Endothelial cell of umbilical vein (primary cell): ENCODE measurements at regions not wholly inside any gene's neighbourhood (a gene's known extent, or its start where the extent isn't known, plus 50 kb on each side); places are given as distances from the start of the nearest gene placed in this dataset.

ENCODE experiments used
- BruUV-seq: library from RNA; stranded (reverse); fragments of 400-500 nt; replicated peaks from 2 replicates; lab custom pipeline; 2021; lab: Mats Ljungman, UMichigan
- CTCF ChIA-PET: fragments of 300-600, 350-600 bp; sonication (Branson Sonifier 250); formaldehyde crosslinking; loops from one replicate; lab custom pipeline; 2021; ENCODE audit warnings: antibody characterized with exemption, inconsistent platforms; lab: Charles Lee
- POLR2A ChIA-PET: fragments of 300-600, 350-600 bp; sonication (Branson Sonifier 250); formaldehyde crosslinking; loops from one replicate; lab custom pipeline; 2021; ENCODE audit warnings: antibody characterized with exemption, inconsistent platforms; lab: Charles Lee
- DNase-seq: peaks from one replicate; pipeline ENCODE4 v3.0.0-alpha.2; 2011; ENCODE audit warnings: low read depth, low spot score
- FAIRE-seq: peaks from 2 replicates; lab custom pipeline; 2011; peaks lifted over from hg19 to GRCh38; lab: Jason Lieb, UNC
- H2AFZ ChIP-seq: 2 replicates; pipeline ENCODE4 v1.6.0; 2012; ENCODE audit warnings: low read depth, low read length, control low read depth, inconsistent platforms
- H3K27ac ChIP-seq: 2 replicates; pipeline ENCODE4 v1.5.1; 2011; ENCODE audit warnings: low read depth, mild to moderate bottlenecking, control low read depth, low read length, moderate library complexity; ENCODE audit not compliant: insufficient read depth
- H3K27me3 ChIP-seq, 2 experiments: 2 replicates each; pipeline versions ENCODE4 v1.6.0 to v1.6.1; 2011; ENCODE audit warnings: low read length in 2 of 2, mixed read lengths in 1 of 2; ENCODE audit not compliant: control insufficient read depth in 2 of 2, insufficient read depth in 2 of 2
- H3K36me3 ChIP-seq, 2 experiments: 2 replicates in 1 of 2; 3 replicates in 1 of 2; pipeline ENCODE4 v1.5.1; 2011; ENCODE audit warnings: low read length in 2 of 2, mild to moderate bottlenecking in 1 of 2, moderate library complexity in 1 of 2; ENCODE audit not compliant: control insufficient read depth in 2 of 2, insufficient read depth in 2 of 2; ENCODE audit errors: extremely low read depth in 1 of 2
- H3K4me1 ChIP-seq: 3 replicates; pipeline ENCODE4 v1.5.1; 2011; ENCODE audit warnings: mild to moderate bottlenecking, low read length; ENCODE audit not compliant: control insufficient read depth, insufficient read depth; ENCODE audit errors: extremely low read depth
- H3K4me2 ChIP-seq: 2 replicates; pipeline ENCODE4 v1.6.1; 2011; ENCODE audit warnings: low read length, control low read depth, mixed read lengths; ENCODE audit not compliant: insufficient read depth
- H3K4me3 ChIP-seq, 3 experiments: fragments of 200-600 bp in 1 of 3; sonication (generic), shearing (Covaris generic) in 1 of 3; replicated peaks in 1 of 3; 2 replicates each; pipeline ENCODE4 v1.5.1; 2011 to 2016; ENCODE audit warnings: control low read depth in 3 of 3, low read length in 3 of 3, mild to moderate bottlenecking in 2 of 3, inconsistent platforms in 1 of 3, low read depth in 1 of 3, moderate library complexity in 1 of 3; ENCODE audit not compliant: insufficient read depth in 1 of 3
- H3K79me2 ChIP-seq: 2 replicates; pipeline ENCODE4 v1.6.0; 2012; ENCODE audit warnings: low read length, inconsistent platforms; ENCODE audit not compliant: control insufficient read depth, insufficient read depth
- H3K9ac ChIP-seq: replicated peaks from 2 replicates; pipeline ENCODE3; 2011; ENCODE audit warnings: low read length, control low read depth; ENCODE audit not compliant: insufficient read depth; ENCODE audit errors: extremely low read depth
- H3K9me1 ChIP-seq: replicated peaks from 3 replicates; pipeline ENCODE4 v1.6.0; 2011; ENCODE audit warnings: mild to moderate bottlenecking, low read length; ENCODE audit not compliant: control insufficient read depth, insufficient read depth; ENCODE audit errors: extremely low read depth
- H3K9me3 ChIP-seq: replicated peaks from 2 replicates; pipeline ENCODE4 v1.5.1; 2012; ENCODE audit warnings: low read length, inconsistent platforms; ENCODE audit not compliant: control insufficient read depth, insufficient read depth
- H4K20me1 ChIP-seq: replicated peaks from 2 replicates; pipeline ENCODE3; 2011; ENCODE audit warnings: mild to moderate bottlenecking, low read length; ENCODE audit not compliant: control insufficient read depth, insufficient read depth; ENCODE audit errors: extremely low read depth
- EZH2 ChIP-seq: IDR thresholded peaks from 2 replicates; pipeline ENCODE4 v1.6.1; 2012; ENCODE audit warnings: borderline replicate concordance, low read depth, mild to moderate bottlenecking, moderate library complexity, low read length, inconsistent platforms; ENCODE audit not compliant: severe bottlenecking
- FOS ChIP-seq: IDR thresholded peaks from 2 replicates; pipeline ENCODE4 v1.6.1; 2011; ENCODE audit warnings: mild to moderate bottlenecking, low read length, moderate library complexity, borderline replicate concordance; ENCODE audit not compliant: insufficient read depth
- GATA2 ChIP-seq: IDR thresholded peaks from 2 replicates; pipeline ENCODE4 v1.7.0; 2011; ENCODE audit warnings: low read depth, mild to moderate bottlenecking, moderate library complexity, mixed read lengths, low read length; ENCODE audit not compliant: insufficient read length, insufficient read depth
- JUN ChIP-seq: IDR thresholded peaks from 2 replicates; pipeline ENCODE4 v1.6.1; 2011; ENCODE audit warnings: borderline replicate concordance, low read depth; ENCODE audit not compliant: insufficient read length, insufficient read depth
- MYC ChIP-seq: IDR thresholded peaks from one replicate; pipeline ENCODE4 v1.6.1; 2011; ENCODE audit warnings: mild to moderate bottlenecking, low read depth, low read length
- POLR2A ChIP-seq: IDR thresholded peaks from 2 replicates; pipeline ENCODE4 v1.6.1; 2012; ENCODE audit warnings: low read depth, mild to moderate bottlenecking, control low read depth, low read length
- POLR2AphosphoS5 ChIP-seq: IDR thresholded peaks from 2 replicates; pipeline ENCODE4 v1.6.1; 2012; ENCODE audit warnings: low read depth, mild to moderate bottlenecking, control low read depth, low read length, moderate library complexity; ENCODE audit not compliant: insufficient read depth
- dilution Hi-C: fragments of 300-500 bp; cut with MboI; formaldehyde crosslinking; loops from one replicate; pipeline ENCODE4 v1.15.0; 2019; ENCODE audit warnings: low sequenced_read_pairs; ENCODE audit not compliant: extremely low pct_ligation_motif_present
- intact Hi-C: fragments of 100-400 bp; cut with micrococcal nuclease; formaldehyde crosslinking; loops from one replicate; pipeline ENCODE4 v1.10.0; 2022
- TF ChIP-seq, protein P1 (sequence below), 2 donors: IDR thresholded peaks; 1 replicate in 1 of 2; 2 replicates in 1 of 2; pipeline ENCODE4 v1.5.1; 2011; ENCODE audit warnings: low read length in 2 of 2, mild to moderate bottlenecking in 2 of 2, moderate library complexity in 2 of 2, control low read depth in 1 of 2, inconsistent platforms in 1 of 2, low read depth in 1 of 2; ENCODE audit not compliant: insufficient read depth in 1 of 2; ENCODE audit errors: extremely low read depth in 1 of 2
- TF ChIP-seq, protein P2 (sequence below): IDR thresholded peaks from 2 replicates; pipeline ENCODE4 v1.6.1; 2011; ENCODE audit not compliant: insufficient read depth, insufficient read length

DNA sequence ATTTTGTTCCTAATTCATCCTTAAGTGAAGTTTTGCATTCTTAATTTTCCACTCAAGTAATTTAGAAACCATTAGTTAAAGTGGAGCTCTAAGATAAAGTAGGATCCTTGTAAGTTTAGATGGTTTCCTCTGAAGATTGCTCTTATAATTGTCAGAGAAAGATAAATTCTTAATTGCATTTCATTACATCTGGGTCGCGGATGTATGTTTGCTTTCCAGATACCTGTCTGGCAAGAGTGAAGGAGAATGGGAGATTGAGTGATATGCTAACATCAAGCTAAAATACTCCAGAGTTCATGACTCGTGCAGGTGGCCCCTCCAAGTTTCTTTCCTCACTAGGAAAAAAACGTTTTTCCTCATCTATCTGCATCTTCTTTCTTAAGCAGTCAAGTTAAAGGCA lies 361.8 kb downstream of the DOK5 start:
- Histone ChIP-seq H3K9ac (no peak overlapping the region), H3K9me3 (peaks cover 2% of the 10 kb centered on the region), H3K9me1 (no peaks in the 10 kb centered on the region), H4K20me1 (no peaks in the 10 kb centered on the region), H2AFZ (no peak overlapping the region), H3K36me3 (no peaks in the 10 kb centered on the region), H3K27me3 (no peaks in the 10 kb centered on the region), H3K4me2 (no peak overlapping the region), H3K4me3 (no peak overlapping the region), H3K79me2 (no peaks in the 10 kb centered on the region), H3K4me1 (no peaks in the 10 kb centered on the region), H3K27ac (no peak overlapping the region)
- no peak for DNase-seq
- ChIA-PET POLR2A (no interaction called here), CTCF (no interaction called here)
- BruUV-seq = no TSS peak
- TF ChIP-seq JUN (no peak), POLR2A (no peak), EZH2 (no peak)
- TF ChIP-seq, protein P1, sequence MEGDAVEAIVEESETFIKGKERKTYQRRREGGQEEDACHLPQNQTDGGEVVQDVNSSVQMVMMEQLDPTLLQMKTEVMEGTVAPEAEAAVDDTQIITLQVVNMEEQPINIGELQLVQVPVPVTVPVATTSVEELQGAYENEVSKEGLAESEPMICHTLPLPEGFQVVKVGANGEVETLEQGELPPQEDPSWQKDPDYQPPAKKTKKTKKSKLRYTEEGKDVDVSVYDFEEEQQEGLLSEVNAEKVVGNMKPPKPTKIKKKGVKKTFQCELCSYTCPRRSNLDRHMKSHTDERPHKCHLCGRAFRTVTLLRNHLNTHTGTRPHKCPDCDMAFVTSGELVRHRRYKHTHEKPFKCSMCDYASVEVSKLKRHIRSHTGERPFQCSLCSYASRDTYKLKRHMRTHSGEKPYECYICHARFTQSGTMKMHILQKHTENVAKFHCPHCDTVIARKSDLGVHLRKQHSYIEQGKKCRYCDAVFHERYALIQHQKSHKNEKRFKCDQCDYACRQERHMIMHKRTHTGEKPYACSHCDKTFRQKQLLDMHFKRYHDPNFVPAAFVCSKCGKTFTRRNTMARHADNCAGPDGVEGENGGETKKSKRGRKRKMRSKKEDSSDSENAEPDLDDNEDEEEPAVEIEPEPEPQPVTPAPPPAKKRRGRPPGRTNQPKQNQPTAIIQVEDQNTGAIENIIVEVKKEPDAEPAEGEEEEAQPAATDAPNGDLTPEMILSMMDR (IDR thresholded peaks at IDR 0.05; ENCODE audit: extremely low read depth in 1 of 2, insufficient read depth in 1 of 2, low read depth in 1 of 2, low read length in 2 of 2) = no peak
- FAIRE-seq = no peak
- dilution Hi-C loops = no loop called here
- intact Hi-C loops = no loop called here

- Histone ChIP-seq H3K9me1 (no peaks in the 10 kb centered on the region), H3K9me3 (peaks cover 8% of the 10 kb centered on the region), H3K4me3 (no peak overlapping the region), H4K20me1 (no peaks in the 10 kb centered on the region), H3K27me3 (no peaks in the 10 kb centered on the region), H3K4me1 (no peaks in the 10 kb centered on the region), H3K4me2 (no peak overlapping the region), H2AFZ (no peak overlapping the region), H3K36me3 (no peaks in the 10 kb centered on the region), H3K9ac (no peak overlapping the region), H3K27ac (no peak overlapping the region), H3K79me2 (no peaks in the 10 kb centered on the region)
- TF ChIP-seq, protein P1 (IDR thresholded peaks at IDR 0.05; ENCODE audit: extremely low read depth in 1 of 2, insufficient read depth in 1 of 2, low read depth in 1 of 2, low read length in 2 of 2) = no peak
- TF ChIP-seq POLR2AphosphoS5 (no peak), MYC (no peak), JUN (no peak), GATA2 (no peak), EZH2 (no peak), POLR2A (no peak), FOS (no peak)
- TF ChIP-seq, protein P2, sequence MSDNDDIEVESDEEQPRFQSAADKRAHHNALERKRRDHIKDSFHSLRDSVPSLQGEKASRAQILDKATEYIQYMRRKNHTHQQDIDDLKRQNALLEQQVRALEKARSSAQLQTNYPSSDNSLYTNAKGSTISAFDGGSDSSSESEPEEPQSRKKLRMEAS = no peak
- POLR2A ChIA-PET = no interaction called here
- dilution Hi-C loops (no loop called here), intact Hi-C loops (no loop called here)
- FAIRE-seq (no peak), DNase-seq (no peak)
- CTCF ChIA-PET = no interaction called here
- no TSS peak for BruUV-seq
Observed at GRCh38 chr20:54822386-54822785, 347.0 kb downstream of the DOK5 start.
